ENCODE measurements at regions not wholly inside any gene's neighbourhood (a gene's known extent, or its start where the extent isn't known, plus 50 kb on each side); places are given as distances from the start of the nearest gene placed in this dataset.

DNA sequence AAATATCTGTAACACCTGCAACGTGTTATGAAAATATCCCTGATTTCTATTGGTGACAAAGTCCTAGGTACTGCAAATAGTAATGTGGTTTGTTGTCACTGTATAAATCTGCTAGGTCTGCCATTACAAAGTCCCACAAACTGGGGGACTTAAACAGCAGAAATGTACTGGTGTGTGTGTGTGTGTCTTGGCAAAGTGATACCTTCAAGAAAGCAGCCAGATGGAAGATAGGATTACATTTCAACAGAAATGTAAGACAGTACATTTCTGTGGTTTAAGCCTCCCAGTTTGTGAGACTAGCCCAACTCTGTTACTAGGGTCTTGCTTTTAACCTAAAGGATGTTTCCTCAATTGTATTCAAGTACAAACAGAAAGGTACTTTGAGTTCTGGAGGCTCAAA, 531.7 kb downstream of the NPIPA7 start:
- TF ChIP-seq, protein P1, sequence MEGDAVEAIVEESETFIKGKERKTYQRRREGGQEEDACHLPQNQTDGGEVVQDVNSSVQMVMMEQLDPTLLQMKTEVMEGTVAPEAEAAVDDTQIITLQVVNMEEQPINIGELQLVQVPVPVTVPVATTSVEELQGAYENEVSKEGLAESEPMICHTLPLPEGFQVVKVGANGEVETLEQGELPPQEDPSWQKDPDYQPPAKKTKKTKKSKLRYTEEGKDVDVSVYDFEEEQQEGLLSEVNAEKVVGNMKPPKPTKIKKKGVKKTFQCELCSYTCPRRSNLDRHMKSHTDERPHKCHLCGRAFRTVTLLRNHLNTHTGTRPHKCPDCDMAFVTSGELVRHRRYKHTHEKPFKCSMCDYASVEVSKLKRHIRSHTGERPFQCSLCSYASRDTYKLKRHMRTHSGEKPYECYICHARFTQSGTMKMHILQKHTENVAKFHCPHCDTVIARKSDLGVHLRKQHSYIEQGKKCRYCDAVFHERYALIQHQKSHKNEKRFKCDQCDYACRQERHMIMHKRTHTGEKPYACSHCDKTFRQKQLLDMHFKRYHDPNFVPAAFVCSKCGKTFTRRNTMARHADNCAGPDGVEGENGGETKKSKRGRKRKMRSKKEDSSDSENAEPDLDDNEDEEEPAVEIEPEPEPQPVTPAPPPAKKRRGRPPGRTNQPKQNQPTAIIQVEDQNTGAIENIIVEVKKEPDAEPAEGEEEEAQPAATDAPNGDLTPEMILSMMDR (IDR thresholded peaks at IDR 0.05) = no peak
- no peak for TF ChIP-seq ZFX (IDR thresholded peaks at IDR 0.05; ENCODE audit: borderline replicate concordance)
